ENCODE measurements at regions not wholly inside any gene's neighbourhood (a gene's known extent, or its start where the extent isn't known, plus 50 kb on each side); places are given as distances from the start of the nearest gene placed in this dataset.

DNA sequence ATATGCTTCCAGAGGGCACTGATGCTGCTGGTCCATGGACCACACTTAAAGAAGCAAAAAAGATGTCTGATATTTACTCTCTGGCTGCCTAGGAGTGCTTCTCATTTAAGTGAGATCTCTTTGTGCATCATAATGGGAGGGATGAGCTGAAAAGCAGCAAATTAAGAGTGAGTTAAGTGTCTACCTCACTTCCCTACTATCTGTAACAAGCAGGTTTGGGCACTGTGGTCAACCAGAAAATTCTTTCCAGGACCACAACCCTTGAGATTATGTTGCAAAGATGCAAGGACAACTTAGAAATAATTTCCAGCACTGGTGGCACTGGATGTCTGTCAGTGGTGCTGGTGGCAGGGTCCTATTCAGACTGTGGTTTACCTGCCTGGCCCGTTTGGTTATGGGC lies 52.1 kb upstream of the USPL1 start:
- 80 to 87% methylated on average over 1 of the region's 1 CpG for WGBS, 2 donors
- H3K36me3 ChIP-seq = no peaks in the 10 kb centered on the region

DNA sequence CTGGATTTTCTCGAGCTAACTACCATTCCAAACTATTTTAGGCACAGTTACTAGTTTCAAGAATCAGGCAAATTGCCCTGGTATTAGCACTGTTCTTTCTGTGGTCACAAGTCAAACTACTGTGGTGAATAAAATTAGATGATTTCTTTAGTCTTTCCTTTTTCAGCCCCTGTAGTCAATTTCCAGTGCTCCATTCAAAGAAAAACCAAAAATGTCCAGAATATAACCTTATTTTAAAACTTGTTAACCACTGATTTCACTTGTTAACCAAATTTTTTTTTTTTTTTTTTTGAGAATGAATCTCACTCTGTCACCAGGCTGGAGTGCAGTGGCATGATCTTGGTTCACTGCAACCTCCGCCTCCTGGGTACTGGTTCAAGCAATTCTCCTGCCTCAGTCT lies 50.6 kb upstream of the USPL1 start:
- Histone ChIP-seq H3K27me3 (no peaks in the 10 kb centered on the region), H3K4me1 (peaks cover 0 to 27% (median 18%) of the 10 kb centered on the region in 4 donors), H3K4me3 (no peak overlapping the region), H3K9me3 (no peaks in the 10 kb centered on the region), H3K36me3 (no peaks in the 10 kb centered on the region), H3K27ac (no peak overlapping the region)
- no peak for DNase-seq
- WGBS, 2 donors = 85 to 92% methylated on average over 2 of the region's 2 CpGs
- TF ChIP-seq POLR2A (IDR thresholded peaks at IDR 0.05) = no peak
- no peak for TF ChIP-seq POLR2AphosphoS5 (IDR thresholded peaks at IDR 0.05)
- TF ChIP-seq, protein P1, sequence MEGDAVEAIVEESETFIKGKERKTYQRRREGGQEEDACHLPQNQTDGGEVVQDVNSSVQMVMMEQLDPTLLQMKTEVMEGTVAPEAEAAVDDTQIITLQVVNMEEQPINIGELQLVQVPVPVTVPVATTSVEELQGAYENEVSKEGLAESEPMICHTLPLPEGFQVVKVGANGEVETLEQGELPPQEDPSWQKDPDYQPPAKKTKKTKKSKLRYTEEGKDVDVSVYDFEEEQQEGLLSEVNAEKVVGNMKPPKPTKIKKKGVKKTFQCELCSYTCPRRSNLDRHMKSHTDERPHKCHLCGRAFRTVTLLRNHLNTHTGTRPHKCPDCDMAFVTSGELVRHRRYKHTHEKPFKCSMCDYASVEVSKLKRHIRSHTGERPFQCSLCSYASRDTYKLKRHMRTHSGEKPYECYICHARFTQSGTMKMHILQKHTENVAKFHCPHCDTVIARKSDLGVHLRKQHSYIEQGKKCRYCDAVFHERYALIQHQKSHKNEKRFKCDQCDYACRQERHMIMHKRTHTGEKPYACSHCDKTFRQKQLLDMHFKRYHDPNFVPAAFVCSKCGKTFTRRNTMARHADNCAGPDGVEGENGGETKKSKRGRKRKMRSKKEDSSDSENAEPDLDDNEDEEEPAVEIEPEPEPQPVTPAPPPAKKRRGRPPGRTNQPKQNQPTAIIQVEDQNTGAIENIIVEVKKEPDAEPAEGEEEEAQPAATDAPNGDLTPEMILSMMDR (IDR thresholded peaks at IDR 0.05) = no peak
- TF ChIP-seq EP300 (IDR thresholded peaks at IDR 0.05) = no peak
- intact Hi-C loops (cut with DNase I) = no loop called here

More for the DNA sequence above, 52.1 kb upstream of the USPL1 start:
- no peak overlapping the region for H3K27ac ChIP-seq
- no peaks in the 10 kb centered on the region for H3K27me3 ChIP-seq
- intact Hi-C loops (cut with DNase I) = no loop called here
- TF ChIP-seq POLR2A (IDR thresholded peaks at IDR 0.05) = no peak
- TF ChIP-seq, protein P1 (IDR thresholded peaks at IDR 0.05) = no peak
- no peak for TF ChIP-seq POLR2AphosphoS5 (IDR thresholded peaks at IDR 0.05)
- TF ChIP-seq EP300 (IDR thresholded peaks at IDR 0.05) = no peak
- no peaks in the 10 kb centered on the region for H3K9me3 ChIP-seq
- no peak overlapping the region for H3K4me3 ChIP-seq
- no peak for DNase-seq
- H3K4me1 ChIP-seq = peaks cover 0 to 21% (median 16%) of the 10 kb centered on the region in 4 donors

Data from sigmoid colon (tissue), 6 donors.